ENCODE measurements at regions not wholly inside any gene's neighbourhood (a gene's known extent, or its start where the extent isn't known, plus 50 kb on each side); places are given as distances from the start of the nearest gene placed in this dataset.

DNA sequence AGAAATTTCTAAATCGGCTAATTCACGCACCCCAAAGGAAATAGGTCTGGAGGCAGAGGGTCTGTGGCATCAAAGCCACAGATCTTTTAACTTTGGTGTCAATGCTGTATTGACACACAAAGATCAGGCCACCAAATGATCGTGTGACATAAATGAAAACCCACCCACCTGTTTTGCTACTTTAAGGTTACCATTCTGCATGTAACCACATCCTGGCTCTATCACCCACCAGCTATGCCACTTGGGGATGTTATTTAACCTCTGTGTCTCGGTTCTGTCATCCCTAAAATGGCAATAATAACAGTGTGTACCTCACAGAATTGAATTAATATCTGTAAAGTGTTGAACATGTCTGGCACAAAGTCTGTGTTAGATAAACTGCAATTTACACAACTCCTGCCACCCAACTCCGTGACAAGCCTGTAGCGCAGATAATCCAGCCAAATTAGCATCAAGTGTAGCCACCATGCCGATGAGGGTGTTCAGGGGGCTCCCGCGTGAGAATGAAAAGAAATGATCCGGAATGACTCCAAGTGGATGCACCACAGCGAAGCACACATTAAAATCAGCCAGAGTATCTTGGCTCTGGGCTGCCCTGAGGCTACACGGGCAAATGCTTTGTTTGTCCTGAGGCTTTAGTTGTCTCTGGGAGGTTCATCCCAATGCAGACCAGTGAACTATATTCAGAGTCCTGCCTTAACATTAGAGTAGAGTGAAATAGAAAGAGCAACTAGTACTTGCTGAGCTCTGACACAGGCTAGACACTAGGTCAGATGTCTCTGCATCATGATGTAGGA, 158.4 kb upstream of the NEBL start:
- TF ChIP-seq, protein P1, sequence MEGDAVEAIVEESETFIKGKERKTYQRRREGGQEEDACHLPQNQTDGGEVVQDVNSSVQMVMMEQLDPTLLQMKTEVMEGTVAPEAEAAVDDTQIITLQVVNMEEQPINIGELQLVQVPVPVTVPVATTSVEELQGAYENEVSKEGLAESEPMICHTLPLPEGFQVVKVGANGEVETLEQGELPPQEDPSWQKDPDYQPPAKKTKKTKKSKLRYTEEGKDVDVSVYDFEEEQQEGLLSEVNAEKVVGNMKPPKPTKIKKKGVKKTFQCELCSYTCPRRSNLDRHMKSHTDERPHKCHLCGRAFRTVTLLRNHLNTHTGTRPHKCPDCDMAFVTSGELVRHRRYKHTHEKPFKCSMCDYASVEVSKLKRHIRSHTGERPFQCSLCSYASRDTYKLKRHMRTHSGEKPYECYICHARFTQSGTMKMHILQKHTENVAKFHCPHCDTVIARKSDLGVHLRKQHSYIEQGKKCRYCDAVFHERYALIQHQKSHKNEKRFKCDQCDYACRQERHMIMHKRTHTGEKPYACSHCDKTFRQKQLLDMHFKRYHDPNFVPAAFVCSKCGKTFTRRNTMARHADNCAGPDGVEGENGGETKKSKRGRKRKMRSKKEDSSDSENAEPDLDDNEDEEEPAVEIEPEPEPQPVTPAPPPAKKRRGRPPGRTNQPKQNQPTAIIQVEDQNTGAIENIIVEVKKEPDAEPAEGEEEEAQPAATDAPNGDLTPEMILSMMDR (conservative IDR thresholded peaks at IDR 0.05 in 1 of 2, IDR thresholded peaks at IDR 0.05 in 1 of 2; ENCODE audit: low read depth in 1 of 2, low read length in 2 of 2) = no peak
- no peak for TF ChIP-seq EZH2 (IDR thresholded peaks at IDR 0.05; ENCODE audit: low read length, missing control alignments)
